Endothelial cell of umbilical vein (primary cell): ENCODE measurements at regions not wholly inside any gene's neighbourhood (a gene's known extent, or its start where the extent isn't known, plus 50 kb on each side); places are given as distances from the start of the nearest gene placed in this dataset.
"Not testable (repeated sequence)": the region's sequence is repeated elsewhere in the genome, so short reads cannot be mapped to it uniquely, and the experiment has no call there.

ENCODE experiments used
- BruUV-seq: library from RNA; stranded (reverse); fragments of 400-500 nt; replicated peaks from 2 replicates; lab custom pipeline; 2021; lab: Mats Ljungman, UMichigan
- CTCF ChIA-PET: fragments of 300-600, 350-600 bp; sonication (Branson Sonifier 250); formaldehyde crosslinking; loops from one replicate; lab custom pipeline; 2021; ENCODE audit warnings: antibody characterized with exemption, inconsistent platforms; lab: Charles Lee
- POLR2A ChIA-PET: fragments of 300-600, 350-600 bp; sonication (Branson Sonifier 250); formaldehyde crosslinking; loops from one replicate; lab custom pipeline; 2021; ENCODE audit warnings: antibody characterized with exemption, inconsistent platforms; lab: Charles Lee
- DNase-seq: peaks from one replicate; pipeline ENCODE4 v3.0.0-alpha.2; 2011; ENCODE audit warnings: low read depth, low spot score
- FAIRE-seq: peaks from 2 replicates; lab custom pipeline; 2011; peaks lifted over from hg19 to GRCh38; lab: Jason Lieb, UNC
- H2AFZ ChIP-seq: 2 replicates; pipeline ENCODE4 v1.6.0; 2012; ENCODE audit warnings: low read depth, low read length, control low read depth, inconsistent platforms
- H3K27ac ChIP-seq: 2 replicates; pipeline ENCODE4 v1.5.1; 2011; ENCODE audit warnings: low read depth, mild to moderate bottlenecking, control low read depth, low read length, moderate library complexity; ENCODE audit not compliant: insufficient read depth
- H3K27me3 ChIP-seq, 2 experiments: 2 replicates each; pipeline versions ENCODE4 v1.6.0 to v1.6.1; 2011; ENCODE audit warnings: low read length in 2 of 2, mixed read lengths in 1 of 2; ENCODE audit not compliant: control insufficient read depth in 2 of 2, insufficient read depth in 2 of 2
- H3K36me3 ChIP-seq, 2 experiments: 2 replicates in 1 of 2; 3 replicates in 1 of 2; pipeline ENCODE4 v1.5.1; 2011; ENCODE audit warnings: low read length in 2 of 2, mild to moderate bottlenecking in 1 of 2, moderate library complexity in 1 of 2; ENCODE audit not compliant: control insufficient read depth in 2 of 2, insufficient read depth in 2 of 2; ENCODE audit errors: extremely low read depth in 1 of 2
- H3K4me1 ChIP-seq: 3 replicates; pipeline ENCODE4 v1.5.1; 2011; ENCODE audit warnings: mild to moderate bottlenecking, low read length; ENCODE audit not compliant: control insufficient read depth, insufficient read depth; ENCODE audit errors: extremely low read depth
- H3K4me2 ChIP-seq: 2 replicates; pipeline ENCODE4 v1.6.1; 2011; ENCODE audit warnings: low read length, control low read depth, mixed read lengths; ENCODE audit not compliant: insufficient read depth
- H3K4me3 ChIP-seq, 3 experiments: fragments of 200-600 bp in 1 of 3; sonication (generic), shearing (Covaris generic) in 1 of 3; replicated peaks in 1 of 3; 2 replicates each; pipeline ENCODE4 v1.5.1; 2011 to 2016; ENCODE audit warnings: control low read depth in 3 of 3, low read length in 3 of 3, mild to moderate bottlenecking in 2 of 3, inconsistent platforms in 1 of 3, low read depth in 1 of 3, moderate library complexity in 1 of 3; ENCODE audit not compliant: insufficient read depth in 1 of 3
- H3K79me2 ChIP-seq: 2 replicates; pipeline ENCODE4 v1.6.0; 2012; ENCODE audit warnings: low read length, inconsistent platforms; ENCODE audit not compliant: control insufficient read depth, insufficient read depth
- H3K9ac ChIP-seq: replicated peaks from 2 replicates; pipeline ENCODE3; 2011; ENCODE audit warnings: low read length, control low read depth; ENCODE audit not compliant: insufficient read depth; ENCODE audit errors: extremely low read depth
- H3K9me1 ChIP-seq: replicated peaks from 3 replicates; pipeline ENCODE4 v1.6.0; 2011; ENCODE audit warnings: mild to moderate bottlenecking, low read length; ENCODE audit not compliant: control insufficient read depth, insufficient read depth; ENCODE audit errors: extremely low read depth
- H3K9me3 ChIP-seq: replicated peaks from 2 replicates; pipeline ENCODE4 v1.5.1; 2012; ENCODE audit warnings: low read length, inconsistent platforms; ENCODE audit not compliant: control insufficient read depth, insufficient read depth
- H4K20me1 ChIP-seq: replicated peaks from 2 replicates; pipeline ENCODE3; 2011; ENCODE audit warnings: mild to moderate bottlenecking, low read length; ENCODE audit not compliant: control insufficient read depth, insufficient read depth; ENCODE audit errors: extremely low read depth
- dilution Hi-C: fragments of 300-500 bp; cut with MboI; formaldehyde crosslinking; loops from one replicate; pipeline ENCODE4 v1.15.0; 2019; ENCODE audit warnings: low sequenced_read_pairs; ENCODE audit not compliant: extremely low pct_ligation_motif_present
- intact Hi-C: fragments of 100-400 bp; cut with micrococcal nuclease; formaldehyde crosslinking; loops from one replicate; pipeline ENCODE4 v1.10.0; 2022

DNA sequence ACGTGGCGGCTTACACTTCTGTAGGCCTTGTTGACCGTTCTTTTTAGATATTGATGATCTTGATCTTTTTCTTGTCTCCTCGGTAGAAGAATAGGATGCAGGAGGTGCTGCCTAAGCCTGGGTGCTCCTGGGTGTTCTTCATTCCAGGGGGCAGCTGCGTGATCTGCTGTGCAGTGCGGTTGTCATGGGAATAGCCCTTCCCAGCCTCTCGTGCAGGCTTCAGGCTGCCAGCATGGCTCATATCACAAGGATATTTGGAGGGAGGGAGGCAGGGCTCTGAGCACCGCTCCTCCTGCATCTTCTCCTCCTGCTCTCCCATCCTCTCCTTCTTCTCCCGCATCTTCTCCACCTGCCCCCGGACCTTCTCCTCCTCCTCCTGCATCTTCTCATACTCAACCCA, 96.2 kb upstream of the ADCY2 start:
- H4K20me1 ChIP-seq, H3K4me2 ChIP-seq, POLR2A ChIA-PET, CTCF ChIA-PET, intact Hi-C loops, H3K4me3 ChIP-seq, H3K4me1 ChIP-seq, H3K36me3 ChIP-seq, H3K27ac ChIP-seq, H3K9me1 ChIP-seq, H3K79me2 ChIP-seq, dilution Hi-C loops, H3K9me3 ChIP-seq, H2AFZ ChIP-seq, H3K9ac ChIP-seq, DNase-seq, BruUV-seq, FAIRE-seq, H3K27me3 ChIP-seq: not testable (repeated sequence)

DNA sequence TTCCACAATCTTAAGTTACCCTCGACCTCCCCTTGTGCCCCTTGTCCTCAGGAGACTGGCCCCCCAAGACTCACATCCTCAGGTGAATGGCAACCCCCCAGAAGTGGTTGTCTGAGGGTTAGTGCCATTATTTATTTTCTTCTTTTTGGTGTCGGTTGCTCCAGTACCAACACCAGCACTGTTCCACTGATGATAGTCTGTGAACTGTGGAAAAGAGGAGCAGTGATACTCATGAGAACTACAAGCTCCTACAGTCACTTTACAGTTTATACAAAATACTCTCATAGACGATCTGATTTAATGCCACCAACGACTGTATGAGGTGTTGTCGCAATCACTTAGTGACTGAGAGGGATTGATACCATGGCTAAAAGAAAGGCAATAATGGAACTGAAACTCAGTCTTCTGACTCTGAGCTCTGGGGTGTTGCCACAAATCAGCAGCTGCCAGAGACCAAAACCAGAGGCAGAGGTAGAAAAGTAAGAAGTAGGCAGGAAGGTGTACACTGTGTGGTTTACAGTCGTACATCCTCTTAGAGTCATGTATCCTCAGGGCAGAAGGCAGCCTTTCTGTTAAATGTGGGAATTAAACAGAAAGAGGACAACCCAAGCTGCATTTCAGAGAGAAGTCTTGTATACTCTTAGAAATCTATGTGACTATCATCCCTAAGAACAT, 90.8 kb upstream of the ADCY2 start:
- H3K4me3 ChIP-seq, BruUV-seq, CTCF ChIA-PET, H3K27ac ChIP-seq, H2AFZ ChIP-seq, H3K36me3 ChIP-seq, H3K9me3 ChIP-seq, intact Hi-C loops, POLR2A ChIA-PET, H4K20me1 ChIP-seq, H3K4me1 ChIP-seq, H3K27me3 ChIP-seq, FAIRE-seq, H3K9ac ChIP-seq, H3K9me1 ChIP-seq, dilution Hi-C loops, DNase-seq, H3K79me2 ChIP-seq, H3K4me2 ChIP-seq: not testable (repeated sequence)

DNA sequence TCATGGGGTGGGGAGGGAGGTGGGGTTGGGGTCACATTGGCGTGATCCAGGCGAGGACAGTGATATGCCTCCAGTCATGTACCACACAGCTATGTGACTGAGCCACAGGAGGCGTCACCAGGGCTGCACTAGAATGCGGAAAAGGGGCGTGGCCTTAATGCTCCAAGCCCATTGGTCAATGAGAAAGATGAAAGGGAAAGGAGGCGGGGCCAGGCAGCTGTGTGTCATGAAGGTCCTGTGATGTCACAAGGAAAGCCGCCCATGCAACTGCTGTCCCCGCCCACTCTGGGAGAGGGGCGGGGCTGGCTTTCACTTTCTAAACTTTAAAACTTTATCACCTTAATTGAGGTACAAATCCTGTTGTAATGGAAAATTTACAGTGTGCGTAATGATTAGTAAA, 89.4 kb upstream of the ADCY2 start:
- H3K9me1 ChIP-seq, H3K4me3 ChIP-seq, FAIRE-seq, H3K36me3 ChIP-seq, H3K27me3 ChIP-seq, dilution Hi-C loops, BruUV-seq, CTCF ChIA-PET, H3K9me3 ChIP-seq, H4K20me1 ChIP-seq, H3K4me1 ChIP-seq, H2AFZ ChIP-seq, H3K4me2 ChIP-seq, intact Hi-C loops, H3K79me2 ChIP-seq, H3K9ac ChIP-seq, POLR2A ChIA-PET, DNase-seq, H3K27ac ChIP-seq: not testable (repeated sequence)

DNA sequence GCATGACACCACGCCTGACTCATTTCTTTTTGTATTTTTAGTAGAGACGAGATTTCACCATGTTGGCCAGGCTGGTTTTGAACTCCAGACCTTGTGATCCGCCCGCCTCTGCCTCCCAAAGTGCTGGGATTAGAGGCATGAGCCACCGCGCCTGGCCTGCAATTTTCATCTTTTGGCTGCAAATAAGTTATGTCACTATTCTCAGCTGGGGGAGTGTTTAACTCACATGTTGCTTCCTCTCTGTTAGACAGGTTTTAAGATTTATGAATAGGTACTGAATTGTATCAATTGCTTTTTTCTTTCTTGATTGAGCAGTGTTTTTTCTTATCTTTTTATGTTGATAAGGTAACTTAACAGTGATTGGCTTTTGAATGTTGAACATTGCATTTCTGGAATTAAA, 88.2 kb upstream of the ADCY2 start:
- H3K4me3 ChIP-seq, DNase-seq, POLR2A ChIA-PET, H3K27ac ChIP-seq, H3K9me3 ChIP-seq, H3K4me2 ChIP-seq, H3K79me2 ChIP-seq, intact Hi-C loops, H4K20me1 ChIP-seq, FAIRE-seq, CTCF ChIA-PET, H3K27me3 ChIP-seq, H3K9ac ChIP-seq, dilution Hi-C loops, H3K4me1 ChIP-seq, H3K36me3 ChIP-seq, H3K9me1 ChIP-seq, BruUV-seq, H2AFZ ChIP-seq: not testable (repeated sequence)
